Keratinocyte (primary cell): ENCODE measurements at regions not wholly inside any gene's neighbourhood (a gene's known extent, or its start where the extent isn't known, plus 50 kb on each side); places are given as distances from the start of the nearest gene placed in this dataset.

Source experiments
- DNase-seq: peaks from one replicate; pipeline ENCODE4 v3.0.0-alpha.2; 2011; ENCODE audit warnings: low read depth, missing footprints, low spot score
- FAIRE-seq: peaks from 2 replicates; lab custom pipeline; 2011; peaks lifted over from hg19 to GRCh38; lab: Jason Lieb, UNC
- H2AFZ ChIP-seq: 2 replicates; pipeline ENCODE4 v1.6.0; 2012; ENCODE audit warnings: low read length, control low read depth, inconsistent platforms; ENCODE audit not compliant: control insufficient read depth
- H3K27ac ChIP-seq: 2 replicates; pipeline ENCODE4 v1.5.1; 2011; ENCODE audit warnings: low read length; ENCODE audit not compliant: control insufficient read depth, insufficient read depth
- H3K27me3 ChIP-seq: 3 replicates; pipeline ENCODE4 v1.6.0; 2011; ENCODE audit warnings: low read length; ENCODE audit not compliant: control insufficient read depth, insufficient read depth; ENCODE audit errors: extremely low read depth
- H3K36me3 ChIP-seq, 2 experiments: 2 replicates in 1 of 2; 3 replicates in 1 of 2; pipeline ENCODE4 v1.5.1; 2011; ENCODE audit warnings: low read length in 2 of 2, mild to moderate bottlenecking in 1 of 2; ENCODE audit not compliant: control insufficient read depth in 2 of 2, insufficient read depth in 2 of 2; ENCODE audit errors: extremely low read depth in 1 of 2
- H3K4me1 ChIP-seq: 3 replicates; pipeline ENCODE4 v1.5.1; 2011; ENCODE audit warnings: low read length; ENCODE audit not compliant: control insufficient read depth, insufficient read depth; ENCODE audit errors: extremely low read depth
- H3K4me2 ChIP-seq: 3 replicates; pipeline ENCODE4 v1.6.0; 2011; ENCODE audit warnings: low read depth, low read length; ENCODE audit not compliant: control insufficient read depth, insufficient read depth; ENCODE audit errors: extremely low read depth
- H3K4me3 ChIP-seq, 3 experiments: fragments of 200-600 bp in 1 of 3; sonication (generic) in 1 of 3; 2 replicates in 2 of 3; 3 replicates in 1 of 3; pipeline ENCODE4 v1.5.1; 2011 to 2016; ENCODE audit warnings: low read length in 3 of 3, mild to moderate bottlenecking in 3 of 3, control low read depth in 2 of 3, inconsistent platforms in 1 of 3, low read depth in 1 of 3, mixed read lengths in 1 of 3, mixed run types in 1 of 3, moderate library complexity in 1 of 3; ENCODE audit not compliant: control insufficient read depth in 2 of 3, insufficient read depth in 2 of 3; ENCODE audit errors: extremely low read depth in 1 of 3
- H3K79me2 ChIP-seq: 2 replicates; pipeline ENCODE4 v1.6.0; 2012; ENCODE audit warnings: low read length; ENCODE audit not compliant: control insufficient read depth, insufficient read depth
- H3K9ac ChIP-seq: 3 replicates; pipeline ENCODE4 v1.6.0; 2011; ENCODE audit warnings: low read length; ENCODE audit not compliant: control insufficient read depth, insufficient read depth; ENCODE audit errors: extremely low read depth
- H3K9me1 ChIP-seq: 3 replicates; pipeline ENCODE4 v1.6.0; 2011; ENCODE audit warnings: low read length; ENCODE audit not compliant: control insufficient read depth, insufficient read depth; ENCODE audit errors: extremely low read depth
- H3K9me3 ChIP-seq: 2 replicates; pipeline ENCODE4 v1.5.1; 2012; ENCODE audit warnings: low read depth, low read length; ENCODE audit not compliant: control insufficient read depth
- H4K20me1 ChIP-seq: 3 replicates; pipeline ENCODE4 v1.6.0; 2011; ENCODE audit warnings: low read length; ENCODE audit not compliant: control insufficient read depth, insufficient read depth; ENCODE audit errors: extremely low read depth
- EZH2 ChIP-seq: IDR thresholded peaks from one replicate; pipeline ENCODE4 v1.6.1; 2012; ENCODE audit warnings: inconsistent platforms, mild to moderate bottlenecking, low read length, moderate library complexity
- dilution Hi-C: fragments of 300-500 bp; cut with MboI; formaldehyde crosslinking; loops from one replicate; pipeline ENCODE4 v1.7.0; 2020; ENCODE audit warnings: low sequenced_read_pairs; ENCODE audit not compliant: extremely low pct_ligation_motif_present
- TF ChIP-seq, protein P1 (sequence below), 3 experiments: IDR thresholded peaks in 1 of 3; conservative IDR thresholded peaks in 1 of 3; optimal IDR thresholded peaks in 1 of 3; 2 replicates in 2 of 3; 3 replicates in 1 of 3; pipeline versions ENCODE3 to v1.5.1; 2011; ENCODE audit warnings: low read length in 3 of 3, mild to moderate bottlenecking in 3 of 3, moderate library complexity in 2 of 3, control low read depth in 1 of 3, inconsistent platforms in 1 of 3; ENCODE audit not compliant: insufficient read depth in 2 of 3; ENCODE audit errors: extremely low read depth in 1 of 3

DNA sequence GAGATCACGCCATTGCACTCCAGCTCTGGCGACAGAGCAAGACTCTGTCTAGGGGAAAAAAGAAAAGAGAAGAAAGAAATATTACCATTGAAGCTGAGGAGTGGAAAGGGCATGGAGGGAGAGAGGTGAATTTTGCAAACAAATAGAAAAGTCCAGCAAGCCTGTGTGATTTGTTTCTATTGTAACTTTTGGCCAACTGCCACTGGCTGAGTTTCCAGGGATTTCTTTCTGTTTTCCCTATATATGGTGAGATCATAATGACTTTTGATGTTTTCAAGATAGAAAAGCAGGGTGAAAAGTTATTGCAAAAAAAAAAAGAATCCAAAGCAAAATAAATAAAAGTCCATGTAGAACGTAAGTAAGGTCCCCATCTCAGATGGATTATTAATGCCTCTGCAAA, 184.2 kb upstream of the RALGAPA2 start:
- no peaks in the 10 kb centered on the region for H3K4me1 ChIP-seq
- H3K27me3 ChIP-seq = no peaks in the 10 kb centered on the region
- no peaks in the 10 kb centered on the region for H4K20me1 ChIP-seq
- H2AFZ ChIP-seq = no peak overlapping the region
- H3K4me2 ChIP-seq = no peak overlapping the region
- no peak overlapping the region for H3K27ac ChIP-seq
- FAIRE-seq (no peak), DNase-seq (no peak)
- H3K36me3 ChIP-seq = no peaks in the 10 kb centered on the region
- no peaks in the 10 kb centered on the region for H3K9me1 ChIP-seq
- no peaks in the 10 kb centered on the region for H3K9me3 ChIP-seq
- no peak overlapping the region for H3K4me3 ChIP-seq
- no peak overlapping the region for H3K9ac ChIP-seq
- H3K79me2 ChIP-seq = no peaks in the 10 kb centered on the region
- TF ChIP-seq, protein P1, sequence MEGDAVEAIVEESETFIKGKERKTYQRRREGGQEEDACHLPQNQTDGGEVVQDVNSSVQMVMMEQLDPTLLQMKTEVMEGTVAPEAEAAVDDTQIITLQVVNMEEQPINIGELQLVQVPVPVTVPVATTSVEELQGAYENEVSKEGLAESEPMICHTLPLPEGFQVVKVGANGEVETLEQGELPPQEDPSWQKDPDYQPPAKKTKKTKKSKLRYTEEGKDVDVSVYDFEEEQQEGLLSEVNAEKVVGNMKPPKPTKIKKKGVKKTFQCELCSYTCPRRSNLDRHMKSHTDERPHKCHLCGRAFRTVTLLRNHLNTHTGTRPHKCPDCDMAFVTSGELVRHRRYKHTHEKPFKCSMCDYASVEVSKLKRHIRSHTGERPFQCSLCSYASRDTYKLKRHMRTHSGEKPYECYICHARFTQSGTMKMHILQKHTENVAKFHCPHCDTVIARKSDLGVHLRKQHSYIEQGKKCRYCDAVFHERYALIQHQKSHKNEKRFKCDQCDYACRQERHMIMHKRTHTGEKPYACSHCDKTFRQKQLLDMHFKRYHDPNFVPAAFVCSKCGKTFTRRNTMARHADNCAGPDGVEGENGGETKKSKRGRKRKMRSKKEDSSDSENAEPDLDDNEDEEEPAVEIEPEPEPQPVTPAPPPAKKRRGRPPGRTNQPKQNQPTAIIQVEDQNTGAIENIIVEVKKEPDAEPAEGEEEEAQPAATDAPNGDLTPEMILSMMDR (optimal IDR thresholded peaks at IDR 0.05 in 1 of 3, IDR thresholded peaks at IDR 0.05 in 1 of 3, conservative IDR thresholded peaks at IDR 0.05 in 1 of 3; ENCODE audit: extremely low read depth in 1 of 3, insufficient read depth in 2 of 3, low read length in 3 of 3) = no peak
- TF ChIP-seq EZH2 = no peak
- dilution Hi-C loops = no loop called here

GRCh38 chr20:20895537-20895936, 183.1 kb upstream of the RALGAPA2 start:
- Histone ChIP-seq H2AFZ (no peak overlapping the region), H3K79me2 (no peaks in the 10 kb centered on the region), H3K4me2 (no peak overlapping the region), H3K9ac (no peak overlapping the region), H3K9me3 (no peaks in the 10 kb centered on the region), H3K27me3 (no peaks in the 10 kb centered on the region), H3K4me3 (no peak overlapping the region), H3K36me3 (no peaks in the 10 kb centered on the region), H3K9me1 (no peaks in the 10 kb centered on the region), H4K20me1 (no peaks in the 10 kb centered on the region), H3K4me1 (no peaks in the 10 kb centered on the region), H3K27ac (no peak overlapping the region)
- no peak for DNase-seq
- TF ChIP-seq, protein P1 (optimal IDR thresholded peaks at IDR 0.05 in 1 of 3, IDR thresholded peaks at IDR 0.05 in 1 of 3, conservative IDR thresholded peaks at IDR 0.05 in 1 of 3; ENCODE audit: extremely low read depth in 1 of 3, insufficient read depth in 2 of 3, low read length in 3 of 3) = no peak
- FAIRE-seq = no peak
- dilution Hi-C loops = no loop called here
